ENCODE measurements at regions not wholly inside any gene's neighbourhood (a gene's known extent, or its start where the extent isn't known, plus 50 kb on each side); places are given as distances from the start of the nearest gene placed in this dataset.

GRCh38 chr1:193326296-193326695, 139.9 kb upstream of the B3GALT2 start:
- TF ChIP-seq, protein P1, sequence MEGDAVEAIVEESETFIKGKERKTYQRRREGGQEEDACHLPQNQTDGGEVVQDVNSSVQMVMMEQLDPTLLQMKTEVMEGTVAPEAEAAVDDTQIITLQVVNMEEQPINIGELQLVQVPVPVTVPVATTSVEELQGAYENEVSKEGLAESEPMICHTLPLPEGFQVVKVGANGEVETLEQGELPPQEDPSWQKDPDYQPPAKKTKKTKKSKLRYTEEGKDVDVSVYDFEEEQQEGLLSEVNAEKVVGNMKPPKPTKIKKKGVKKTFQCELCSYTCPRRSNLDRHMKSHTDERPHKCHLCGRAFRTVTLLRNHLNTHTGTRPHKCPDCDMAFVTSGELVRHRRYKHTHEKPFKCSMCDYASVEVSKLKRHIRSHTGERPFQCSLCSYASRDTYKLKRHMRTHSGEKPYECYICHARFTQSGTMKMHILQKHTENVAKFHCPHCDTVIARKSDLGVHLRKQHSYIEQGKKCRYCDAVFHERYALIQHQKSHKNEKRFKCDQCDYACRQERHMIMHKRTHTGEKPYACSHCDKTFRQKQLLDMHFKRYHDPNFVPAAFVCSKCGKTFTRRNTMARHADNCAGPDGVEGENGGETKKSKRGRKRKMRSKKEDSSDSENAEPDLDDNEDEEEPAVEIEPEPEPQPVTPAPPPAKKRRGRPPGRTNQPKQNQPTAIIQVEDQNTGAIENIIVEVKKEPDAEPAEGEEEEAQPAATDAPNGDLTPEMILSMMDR (IDR thresholded peaks at IDR 0.05): no peak
- TF ChIP-seq ZFX (IDR thresholded peaks at IDR 0.05; ENCODE audit: borderline replicate concordance): no peak

Data from 22Rv1 (cell line).